Hepatocyte (in vitro differentiated cells): ENCODE measurements at regions not wholly inside any gene's neighbourhood (a gene's known extent, or its start where the extent isn't known, plus 50 kb on each side); places are given as distances from the start of the nearest gene placed in this dataset.
"Not testable (repeated sequence)": the region's sequence is repeated elsewhere in the genome, so short reads cannot be mapped to it uniquely, and the experiment has no call there.

Experiments used
- CTCF ChIP-seq: fragments of 200-600 bp; sonication (generic); IDR thresholded peaks from 2 replicates; pipeline ENCODE4 v1.5.1; 2016; ENCODE audit warnings: antibody characterized with exemption, mild to moderate bottlenecking; ENCODE audit not compliant: poor library complexity
- EZH2 ChIP-seq: fragments of 200-600 bp; sonication (generic); IDR thresholded peaks from 2 replicates; pipeline ENCODE4 v1.6.1; 2016; ENCODE audit warnings: antibody characterized with exemption, mild to moderate bottlenecking, borderline replicate concordance

GRCh38 chr16:9635150-9635720, 543.8 kb downstream of the HAPSTR1 start:
- not testable (repeated sequence) for TF ChIP-seq EZH2, CTCF
